ENCODE measurements at regions not wholly inside any gene's neighbourhood (a gene's known extent, or its start where the extent isn't known, plus 50 kb on each side); places are given as distances from the start of the nearest gene placed in this dataset.

GRCh38 chr2:49351560-49351959, 197.2 kb upstream of the FSHR start:
- Histone ChIP-seq H3K36me3 (no peaks in the 10 kb centered on the region), H3K9me3 (no peaks in the 10 kb centered on the region), H3K4me3 (replicated peaks in 1 of 3) (no peak overlapping the region), H3K27me3 (no peaks in the 10 kb centered on the region), H3K4me1 (no peaks in the 10 kb centered on the region), H3K27ac (no peak overlapping the region)
- intact Hi-C loops (cut with DNase I), result no loop called here
- DNase-seq, result no peak
- TF ChIP-seq POLR2A (IDR thresholded peaks at IDR 0.05), result no peak
- TF ChIP-seq CTCF (IDR thresholded peaks at IDR 0.05), result no peak
- 46 to 53% methylated on average over 4 of the region's 4 CpGs for WGBS, 2 donors

- Histone ChIP-seq H3K9me3 (no peaks in the 10 kb centered on the region), H3K4me1 (no peaks in the 10 kb centered on the region), H3K27me3 (no peaks in the 10 kb centered on the region), H3K4me3 (replicated peaks in 1 of 3) (no peak overlapping the region), H3K27ac (no peak overlapping the region), H3K36me3 (no peaks in the 10 kb centered on the region)
- TF ChIP-seq CTCF (IDR thresholded peaks at IDR 0.05) (no peak), POLR2A (IDR thresholded peaks at IDR 0.05) (no peak)
- WGBS, 2 donors, result 87 to 89% methylated on average over 3 of the region's 3 CpGs
- no peak for DNase-seq
- intact Hi-C loops (cut with DNase I), result no loop called here
Measured at GRCh38 chr2:49343638-49344037, 189.3 kb upstream of the FSHR start.

GRCh38 chr2:49342156-49342555, 187.8 kb upstream of the FSHR start:
- no peak for TF ChIP-seq POLR2A (IDR thresholded peaks at IDR 0.05)
- TF ChIP-seq CTCF (IDR thresholded peaks at IDR 0.05), result no peak
- H3K4me3 ChIP-seq (replicated peaks in 1 of 3), result no peak overlapping the region
- no peak for DNase-seq
- intact Hi-C loops (cut with DNase I), result no loop called here
- H3K27ac ChIP-seq, result no peak overlapping the region
- no peaks in the 10 kb centered on the region for H3K4me1 ChIP-seq
- no peaks in the 10 kb centered on the region for H3K9me3 ChIP-seq
- no peaks in the 10 kb centered on the region for H3K27me3 ChIP-seq
- WGBS, 2 donors, result 91 to 100% methylated on average over 1 of the region's 1 CpG
- no peaks in the 10 kb centered on the region for H3K36me3 ChIP-seq

GRCh38 chr2:49335546-49335945, 181.2 kb upstream of the FSHR start:
- Histone ChIP-seq H3K27me3 (no peaks in the 10 kb centered on the region), H3K9me3 (no peaks in the 10 kb centered on the region), H3K4me1 (no peaks in the 10 kb centered on the region), H3K27ac (no peak overlapping the region), H3K36me3 (no peaks in the 10 kb centered on the region), H3K4me3 (replicated peaks in 1 of 3) (no peak overlapping the region)
- 61 to 68% methylated on average over 5 of the region's 5 CpGs for WGBS, 2 donors
- TF ChIP-seq CTCF (IDR thresholded peaks at IDR 0.05), result no peak
- no peak for DNase-seq
- intact Hi-C loops (cut with DNase I), result no loop called here

- intact Hi-C loops (cut with DNase I), result no loop called here
- WGBS, 2 donors, result 86 to 94% methylated on average over 1 of the region's 1 CpG
- Histone ChIP-seq H3K36me3 (no peaks in the 10 kb centered on the region), H3K9me3 (no peaks in the 10 kb centered on the region), H3K27me3 (no peaks in the 10 kb centered on the region), H3K27ac (no peak overlapping the region), H3K4me1 (no peaks in the 10 kb centered on the region), H3K4me3 (replicated peaks in 1 of 3) (no peak overlapping the region)
- DNase-seq, result no peak
- TF ChIP-seq POLR2A (IDR thresholded peaks at IDR 0.05), result no peak
- no peak for TF ChIP-seq CTCF (IDR thresholded peaks at IDR 0.05)
Measured at GRCh38 chr2:49332415-49332814, 178.1 kb upstream of the FSHR start.

Measured in thyroid gland (tissue), 4 donors.